Fibroblast of lung (primary cell): ENCODE measurements at regions not wholly inside any gene's neighbourhood (a gene's known extent, or its start where the extent isn't known, plus 50 kb on each side); places are given as distances from the start of the nearest gene placed in this dataset.

Source experiments
- DNase-seq, 2 donors: peaks; one replicate each; pipeline versions ENCODE4 v3.0.0 to v3.0.0-alpha.2; 2010; ENCODE audit warnings: low read depth in 2 of 2
- H2AFZ ChIP-seq: 2 replicates; pipeline ENCODE4 v1.5.1; 2012; ENCODE audit warnings: low read length, control low read depth, inconsistent platforms
- H3K27ac ChIP-seq: 2 replicates; pipeline ENCODE4 v1.5.1; 2011; ENCODE audit warnings: low read length, control low read depth; ENCODE audit not compliant: insufficient read depth
- H3K27me3 ChIP-seq: 2 replicates; pipeline ENCODE4 v1.5.1; 2011; ENCODE audit warnings: mild to moderate bottlenecking, low read length; ENCODE audit not compliant: control insufficient read depth, insufficient read depth
- H3K36me3 ChIP-seq: 2 replicates; pipeline ENCODE4 v1.5.1; 2011; ENCODE audit warnings: low read length; ENCODE audit not compliant: control insufficient read depth, insufficient read depth
- H3K4me1 ChIP-seq: 2 replicates; pipeline ENCODE4 v1.5.1; 2011; ENCODE audit warnings: low read length; ENCODE audit not compliant: control insufficient read depth, insufficient read depth; ENCODE audit errors: extremely low read depth
- H3K4me2 ChIP-seq: 2 replicates; pipeline ENCODE4 v1.5.1; 2011; ENCODE audit warnings: low read length, control low read depth; ENCODE audit not compliant: insufficient read depth; ENCODE audit errors: extremely low read depth
- H3K4me3 ChIP-seq, 4 experiments: fragments of 200-600 bp in 1 of 4; sonication (generic) in 1 of 4; replicated peaks in 1 of 4; 2 replicates each; pipeline ENCODE4 v1.5.1; 2011 to 2016; ENCODE audit warnings: low read length in 4 of 4, low read depth in 3 of 4, mild to moderate bottlenecking in 3 of 4, control low read depth in 2 of 4, inconsistent platforms in 1 of 4, mixed read lengths in 1 of 4; ENCODE audit not compliant: insufficient read depth in 1 of 4; ENCODE audit errors: control extremely low read depth in 1 of 4
- H3K79me2 ChIP-seq: 2 replicates; pipeline ENCODE4 v1.5.1; 2012; ENCODE audit warnings: mild to moderate bottlenecking, low read length, inconsistent platforms; ENCODE audit not compliant: control insufficient read depth, insufficient read depth
- H3K9ac ChIP-seq: 2 replicates; pipeline ENCODE4 v1.5.1; 2011; ENCODE audit warnings: mild to moderate bottlenecking, low read length, control low read depth; ENCODE audit not compliant: insufficient read depth
- H3K9me3 ChIP-seq: 2 replicates; pipeline ENCODE4 v1.5.1; 2012; ENCODE audit warnings: low read depth, low read length; ENCODE audit not compliant: control insufficient read depth, insufficient read depth
- H4K20me1 ChIP-seq: 2 replicates; pipeline ENCODE4 v1.5.1; 2011; ENCODE audit warnings: low read length; ENCODE audit not compliant: control insufficient read depth, insufficient read depth; ENCODE audit errors: extremely low read depth
- CTCF ChIP-seq, 2 donors: IDR thresholded peaks in 1 of 2; conservative IDR thresholded peaks in 1 of 2; 1 replicate in 1 of 2; 2 replicates in 1 of 2; pipeline ENCODE4 v1.5.1; 2011 to 2012; ENCODE audit warnings: low read length in 2 of 2, control low read depth in 1 of 2, inconsistent platforms in 1 of 2, low read depth in 1 of 2, mild to moderate bottlenecking in 1 of 2
- EZH2 ChIP-seq: IDR thresholded peaks from 2 replicates; pipeline ENCODE4 v1.5.1; 2012; ENCODE audit warnings: low read length, control low read depth, mild to moderate bottlenecking; ENCODE audit errors: missing control alignments

- Histone ChIP-seq H3K27ac (no peak overlapping the region), H3K27me3 (no peaks in the 10 kb centered on the region), H4K20me1 (no peaks in the 10 kb centered on the region), H2AFZ (no peak overlapping the region), H3K4me3 (no peak overlapping the region), H3K9ac (no peak overlapping the region), H3K4me2 (no peak overlapping the region), H3K36me3 (no peaks in the 10 kb centered on the region), H3K4me1 (no peaks in the 10 kb centered on the region), H3K9me3 (no peaks in the 10 kb centered on the region), H3K79me2 (no peaks in the 10 kb centered on the region)
- DNase-seq = no peak
- TF ChIP-seq EZH2 (no peak), CTCF (conservative IDR thresholded peaks at IDR 0.05 in 1 of 2, IDR thresholded peaks at IDR 0.05 in 1 of 2; ENCODE audit: low read depth in 1 of 2, low read length in 2 of 2) (no peak)
Measured at GRCh38 chr12:129964300-129964699, 60.5 kb upstream of the TMEM132D start.

GRCh38 chr12:129964826-129965457 lies 61.1 kb upstream of the TMEM132D start:
- H3K4me3 ChIP-seq = no peak overlapping the region
- no peaks in the 10 kb centered on the region for H3K36me3 ChIP-seq
- DNase-seq = no peak
- H3K79me2 ChIP-seq = no peaks in the 10 kb centered on the region
- no peak overlapping the region for H3K9ac ChIP-seq
- H2AFZ ChIP-seq = no peak overlapping the region
- H3K4me1 ChIP-seq = no peaks in the 10 kb centered on the region
- no peak overlapping the region for H3K27ac ChIP-seq
- TF ChIP-seq EZH2 (no peak), CTCF (conservative IDR thresholded peaks at IDR 0.05 in 1 of 2, IDR thresholded peaks at IDR 0.05 in 1 of 2; ENCODE audit: low read depth in 1 of 2, low read length in 2 of 2) (no peak)
- H4K20me1 ChIP-seq = no peaks in the 10 kb centered on the region
- H3K4me2 ChIP-seq = no peak overlapping the region
- no peaks in the 10 kb centered on the region for H3K27me3 ChIP-seq
- H3K9me3 ChIP-seq = no peaks in the 10 kb centered on the region

- Histone ChIP-seq H3K27me3 (no peaks in the 10 kb centered on the region), H3K4me3 (no peak overlapping the region), H3K36me3 (no peaks in the 10 kb centered on the region), H3K9me3 (no peaks in the 10 kb centered on the region), H4K20me1 (no peaks in the 10 kb centered on the region), H3K79me2 (no peaks in the 10 kb centered on the region), H2AFZ (no peak overlapping the region), H3K4me1 (no peaks in the 10 kb centered on the region), H3K27ac (no peak overlapping the region), H3K4me2 (no peak overlapping the region), H3K9ac (no peak overlapping the region)
- DNase-seq = no peak
- no peak for TF ChIP-seq CTCF (conservative IDR thresholded peaks at IDR 0.05 in 1 of 2, IDR thresholded peaks at IDR 0.05 in 1 of 2; ENCODE audit: low read depth in 1 of 2, low read length in 2 of 2)
- no peak for TF ChIP-seq EZH2
Measured at GRCh38 chr12:129966146-129966995, 62.5 kb upstream of the TMEM132D start.
